ENCODE measurements at regions not wholly inside any gene's neighbourhood (a gene's known extent, or its start where the extent isn't known, plus 50 kb on each side); places are given as distances from the start of the nearest gene placed in this dataset.

DNA sequence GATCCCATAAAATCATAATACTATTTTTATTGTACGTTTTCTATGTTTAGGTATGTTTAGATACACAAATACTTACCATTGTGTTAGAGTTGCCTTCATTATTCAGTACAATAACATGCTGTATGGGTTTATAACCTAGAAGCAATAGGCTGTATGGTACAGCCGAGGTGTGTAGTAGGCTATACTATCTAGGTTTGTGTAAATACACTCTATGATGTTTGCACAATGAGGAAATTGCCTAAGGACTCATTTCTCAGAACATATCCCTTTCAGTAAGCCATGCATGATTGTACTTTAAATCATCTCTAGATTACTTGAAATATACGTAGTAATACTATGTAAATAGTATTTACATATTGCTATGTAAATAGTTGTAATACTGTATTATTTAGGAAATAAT, 156.7 kb downstream of the CDCA7 start:
- no peak for TF ChIP-seq POLR2AphosphoS5 (IDR thresholded peaks at IDR 0.05; ENCODE audit: borderline replicate concordance, low read depth, low read length)
- no peak for TF ChIP-seq FOXP2 (optimal IDR thresholded peaks at IDR 0.05; ENCODE audit: control extremely low read depth, extremely low read length, insufficient read depth)
- no peak for TF ChIP-seq EZH2 (IDR thresholded peaks at IDR 0.05)
